ENCODE measurements at regions not wholly inside any gene's neighbourhood (a gene's known extent, or its start where the extent isn't known, plus 50 kb on each side); places are given as distances from the start of the nearest gene placed in this dataset.
"Not testable (repeated sequence)": the region's sequence is repeated elsewhere in the genome, so short reads cannot be mapped to it uniquely, and the experiment has no call there.

DNA sequence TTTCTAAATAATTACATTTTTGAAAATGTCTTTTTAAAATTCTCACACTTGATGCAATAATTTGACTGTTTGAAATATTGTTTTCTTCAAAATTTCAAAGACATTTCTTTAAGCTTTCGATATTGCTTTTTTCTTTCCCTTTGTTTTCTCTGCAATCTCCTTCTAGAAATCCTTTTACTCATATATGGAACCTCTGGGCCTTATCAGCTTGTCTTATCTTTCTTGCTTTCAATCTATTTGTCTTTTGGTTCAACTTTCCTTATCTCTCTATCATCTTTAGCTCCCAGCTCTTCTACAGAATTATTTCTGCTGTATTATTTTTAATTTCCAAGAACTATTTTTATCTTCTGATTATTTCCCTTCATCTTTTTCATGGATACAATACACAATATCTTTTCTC, 80.7 kb upstream of the DIAPH3 start:
- H3K4me3 ChIP-seq: no peak overlapping the region
- no peak for DNase-seq
- H3K27me3 ChIP-seq: no peaks in the 10 kb centered on the region
- H3K9me3 ChIP-seq: no peaks in the 10 kb centered on the region
- 94 to 100% (median 97%) methylated on average over 1 of the region's 1 CpG for WGBS, 3 donors
- no peak for TF ChIP-seq EP300 (IDR thresholded peaks at IDR 0.05)
- no peak for TF ChIP-seq POLR2A (IDR thresholded peaks at IDR 0.05)
- TF ChIP-seq, protein P1, sequence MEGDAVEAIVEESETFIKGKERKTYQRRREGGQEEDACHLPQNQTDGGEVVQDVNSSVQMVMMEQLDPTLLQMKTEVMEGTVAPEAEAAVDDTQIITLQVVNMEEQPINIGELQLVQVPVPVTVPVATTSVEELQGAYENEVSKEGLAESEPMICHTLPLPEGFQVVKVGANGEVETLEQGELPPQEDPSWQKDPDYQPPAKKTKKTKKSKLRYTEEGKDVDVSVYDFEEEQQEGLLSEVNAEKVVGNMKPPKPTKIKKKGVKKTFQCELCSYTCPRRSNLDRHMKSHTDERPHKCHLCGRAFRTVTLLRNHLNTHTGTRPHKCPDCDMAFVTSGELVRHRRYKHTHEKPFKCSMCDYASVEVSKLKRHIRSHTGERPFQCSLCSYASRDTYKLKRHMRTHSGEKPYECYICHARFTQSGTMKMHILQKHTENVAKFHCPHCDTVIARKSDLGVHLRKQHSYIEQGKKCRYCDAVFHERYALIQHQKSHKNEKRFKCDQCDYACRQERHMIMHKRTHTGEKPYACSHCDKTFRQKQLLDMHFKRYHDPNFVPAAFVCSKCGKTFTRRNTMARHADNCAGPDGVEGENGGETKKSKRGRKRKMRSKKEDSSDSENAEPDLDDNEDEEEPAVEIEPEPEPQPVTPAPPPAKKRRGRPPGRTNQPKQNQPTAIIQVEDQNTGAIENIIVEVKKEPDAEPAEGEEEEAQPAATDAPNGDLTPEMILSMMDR (IDR thresholded peaks at IDR 0.05): no peak
- intact Hi-C loops (cut with DNase I): no loop called here
- H3K27ac ChIP-seq: no peak overlapping the region
- H3K4me1 ChIP-seq (ENCODE audit: insufficient read depth): no peaks in the 10 kb centered on the region
- no peaks in the 10 kb centered on the region for H3K36me3 ChIP-seq

GRCh38 chr13:60251419-60251818, 87.7 kb upstream of the DIAPH3 start:
- H3K27me3 ChIP-seq; DNase-seq; H3K4me3 ChIP-seq; H3K27ac ChIP-seq; intact Hi-C loops (cut with DNase I); H3K4me1 ChIP-seq (ENCODE audit: insufficient read depth); H3K9me3 ChIP-seq; H3K36me3 ChIP-seq: not testable (repeated sequence)
- 84 to 95% (median 88%) methylated on average over 10 of the region's 10 CpGs for WGBS, 3 donors

GRCh38 chr13:60258349-60258748, 94.6 kb upstream of the DIAPH3 start:
- H3K4me1 ChIP-seq (ENCODE audit: insufficient read depth): no peaks in the 10 kb centered on the region
- no peak for DNase-seq

GRCh38 chr13:60260440-60260839, 96.7 kb upstream of the DIAPH3 start:
- 58 to 76% (median 61%) methylated on average over 4 of the region's 4 CpGs for WGBS, 3 donors
- Histone ChIP-seq H3K4me1 (ENCODE audit: insufficient read depth) (no peaks in the 10 kb centered on the region), H3K27me3 (no peaks in the 10 kb centered on the region), H3K36me3 (no peaks in the 10 kb centered on the region), H3K27ac (no peak overlapping the region), H3K9me3 (no peaks in the 10 kb centered on the region), H3K4me3 (no peak overlapping the region)
- TF ChIP-seq EP300 (IDR thresholded peaks at IDR 0.05) (no peak), POLR2A (IDR thresholded peaks at IDR 0.05) (no peak)
- TF ChIP-seq, protein P1 (IDR thresholded peaks at IDR 0.05): no peak
- no peak for DNase-seq
- intact Hi-C loops (cut with DNase I): no loop called here

More at GRCh38 chr13:60258349-60258748, 94.6 kb upstream of the DIAPH3 start:
- H3K27me3 ChIP-seq: no peaks in the 10 kb centered on the region
- WGBS, 3 donors: 58 to 63% (median 61%) methylated on average over 11 of the region's 11 CpGs
- intact Hi-C loops (cut with DNase I): no loop called here
- TF ChIP-seq POLR2A (IDR thresholded peaks at IDR 0.05) (no peak), EP300 (IDR thresholded peaks at IDR 0.05) (no peak)
- TF ChIP-seq, protein P1 (IDR thresholded peaks at IDR 0.05): no peak
- H3K27ac ChIP-seq: no peak overlapping the region
- H3K4me3 ChIP-seq: no peak overlapping the region
- H3K36me3 ChIP-seq: no peaks in the 10 kb centered on the region
- no peaks in the 10 kb centered on the region for H3K9me3 ChIP-seq

DNA sequence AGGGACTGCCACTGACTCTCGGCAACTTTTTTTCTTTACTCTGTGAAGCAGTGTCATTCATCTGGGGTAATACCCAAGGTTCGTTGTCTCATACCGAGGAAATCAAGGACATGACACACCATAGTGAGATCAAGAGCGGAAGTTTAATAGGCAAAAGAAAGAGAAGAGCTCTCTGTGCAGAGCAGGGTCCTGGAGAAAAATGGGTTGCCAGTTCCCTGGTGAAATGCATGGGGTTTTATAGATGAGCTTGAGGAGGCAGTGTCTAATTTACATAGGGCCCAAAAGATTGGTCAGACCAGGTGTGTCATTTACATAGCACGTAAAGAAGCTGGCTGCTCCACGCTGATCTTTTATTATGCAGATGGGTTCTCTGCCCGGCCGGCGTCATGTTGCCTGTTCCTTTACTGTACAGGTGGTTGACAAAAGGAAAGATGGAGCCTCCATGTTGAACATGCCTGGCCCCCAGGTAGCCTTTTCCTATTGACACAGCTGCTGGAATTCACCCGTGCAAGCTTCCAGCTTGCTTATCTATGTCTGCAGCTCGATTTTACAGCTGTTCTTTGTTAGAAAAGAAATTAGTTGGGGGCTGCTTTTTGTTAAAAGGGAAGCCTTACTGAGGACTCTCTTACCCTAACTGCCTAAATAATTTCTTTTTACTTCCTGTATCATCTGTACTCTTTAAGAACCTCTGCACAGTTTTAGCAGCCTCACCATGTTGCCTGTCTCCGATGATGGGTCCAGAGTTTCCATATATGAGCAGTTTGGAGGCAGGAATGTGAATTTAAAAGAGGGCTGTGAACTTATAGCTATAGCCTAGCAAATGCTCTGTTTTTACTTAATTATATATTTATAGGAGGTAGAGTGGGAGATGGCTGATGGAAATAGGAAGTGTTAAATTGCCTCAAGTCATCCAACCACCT, 98.0 kb upstream of the DIAPH3 start:
- DNase-seq: no peak
- Histone ChIP-seq H3K4me3 (no peak overlapping the region), H3K27me3 (no peaks in the 10 kb centered on the region), H3K4me1 (ENCODE audit: insufficient read depth) (no peaks in the 10 kb centered on the region), H3K36me3 (no peaks in the 10 kb centered on the region), H3K9me3 (no peaks in the 10 kb centered on the region), H3K27ac (no peak overlapping the region)
- intact Hi-C loops (cut with DNase I): no loop called here
- TF ChIP-seq, protein P1 (IDR thresholded peaks at IDR 0.05): no peak
- TF ChIP-seq EP300 (IDR thresholded peaks at IDR 0.05) (no peak), POLR2A (IDR thresholded peaks at IDR 0.05) (no peak)
- WGBS, 3 donors: 51 to 56% (median 54%) methylated on average over 12 of the region's 12 CpGs
